C1 segment of cervical spinal cord (tissue), 14 donors: ENCODE measurements at regions not wholly inside any gene's neighbourhood (a gene's known extent, or its start where the extent isn't known, plus 50 kb on each side); places are given as distances from the start of the nearest gene placed in this dataset.

ENCODE experiments used
- DNase-seq, 14 donors: peaks; one replicate each; lab custom pipeline; 2025; lab: John Stamatoyannopoulos, UW

DNA sequence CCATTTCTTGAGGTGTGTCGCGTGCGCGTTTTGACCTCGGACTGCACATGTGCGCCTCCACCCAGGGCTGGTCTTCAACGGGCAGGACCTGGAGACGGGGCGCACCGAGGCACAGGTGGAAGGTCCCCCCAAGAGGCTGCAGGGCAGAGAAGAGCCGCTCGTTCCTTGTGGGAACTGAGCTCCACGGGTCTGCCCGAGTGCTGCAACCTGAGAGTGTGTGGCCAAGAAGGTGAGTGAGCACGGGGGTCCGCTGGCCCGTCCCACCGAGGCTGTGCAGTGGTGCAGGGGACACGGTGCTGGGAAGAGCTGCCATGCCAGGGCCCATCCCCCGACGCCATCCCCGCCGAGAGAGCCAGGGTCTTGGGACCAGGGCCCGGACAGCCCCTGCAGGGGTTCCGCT lies 268.3 kb downstream of the GALR1 start:
- DNase-seq, result no peak

DNA sequence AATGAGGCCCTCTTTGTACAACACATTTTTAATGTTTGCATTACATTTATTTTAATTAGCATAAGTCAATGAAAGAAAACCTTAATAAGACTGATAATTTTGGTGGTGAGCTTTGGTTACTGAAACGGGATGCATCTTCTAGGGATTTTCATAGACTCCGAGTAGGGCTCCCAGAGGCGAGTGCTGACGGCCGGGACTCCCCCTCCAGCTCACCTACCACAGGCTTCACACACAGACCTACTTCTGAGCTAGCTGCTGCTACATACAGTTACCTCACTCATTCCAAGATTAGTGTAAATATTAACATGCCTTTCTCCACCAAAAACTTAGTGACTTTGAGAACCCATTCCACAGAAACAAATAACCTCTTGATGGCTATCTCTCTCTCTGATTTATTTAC lies 271.1 kb downstream of the GALR1 start:
- no peak for DNase-seq

DNA sequence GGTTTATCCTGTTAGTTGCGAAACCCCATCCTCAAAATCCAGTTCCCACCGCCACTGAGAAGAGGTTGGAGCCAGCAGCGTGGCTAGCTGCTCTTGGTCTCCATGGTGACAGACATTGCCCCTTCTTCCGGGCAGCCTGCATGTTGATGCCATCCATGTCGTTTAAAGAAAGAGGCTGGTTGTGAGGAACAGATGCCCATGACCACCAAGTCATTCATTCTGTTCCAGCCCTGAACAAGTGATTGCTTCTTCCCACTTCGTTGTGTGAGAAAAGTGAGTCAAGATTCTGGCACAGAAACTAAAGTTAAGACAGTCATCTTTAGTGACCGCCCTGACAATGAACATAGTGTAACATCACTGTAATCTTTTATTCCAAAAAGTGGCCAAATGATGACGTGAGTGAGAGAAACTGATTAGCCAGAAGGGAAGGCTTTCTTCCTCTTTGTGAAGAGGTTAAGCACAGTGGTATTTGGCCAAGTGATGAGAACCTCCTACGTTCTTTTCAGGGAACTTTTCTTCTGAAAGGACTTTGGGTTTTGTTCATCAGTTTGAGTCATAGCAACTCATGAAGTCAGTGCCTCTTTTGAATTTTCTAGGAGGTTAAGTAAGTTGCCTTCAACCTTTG lies 272.5 kb downstream of the GALR1 start:
- peak in 2 of 14 donors; percentile 5 to 50 for DNase-seq

GRCh38 chr18:77524909-77525308 lies 275.3 kb downstream of the GALR1 start:
- DNase-seq, result no peak

GRCh38 chr18:77526962-77527361 lies 277.3 kb downstream of the GALR1 start:
- DNase-seq, result no peak

DNA sequence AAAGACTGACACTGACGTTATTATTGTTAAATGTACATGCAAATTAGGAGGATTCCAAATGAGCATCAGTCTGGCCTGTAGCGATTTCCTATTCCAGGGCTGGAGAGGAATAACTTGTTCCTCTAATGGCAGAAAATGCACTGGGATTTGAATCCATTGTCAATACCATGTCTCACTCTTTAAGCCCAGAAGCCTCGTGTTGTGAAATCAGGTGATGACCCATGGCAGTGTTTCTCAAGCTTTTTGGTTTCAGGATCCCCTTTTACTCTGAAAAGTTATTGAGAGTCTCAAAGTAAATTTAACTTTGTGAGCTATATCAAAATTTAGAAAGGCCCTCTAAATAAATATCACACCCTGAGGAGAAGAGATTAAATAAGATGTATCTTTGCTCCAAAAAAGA lies 279.2 kb downstream of the GALR1 start:
- peak in 2 of 14 donors; percentile 7 to 8 for DNase-seq

DNA sequence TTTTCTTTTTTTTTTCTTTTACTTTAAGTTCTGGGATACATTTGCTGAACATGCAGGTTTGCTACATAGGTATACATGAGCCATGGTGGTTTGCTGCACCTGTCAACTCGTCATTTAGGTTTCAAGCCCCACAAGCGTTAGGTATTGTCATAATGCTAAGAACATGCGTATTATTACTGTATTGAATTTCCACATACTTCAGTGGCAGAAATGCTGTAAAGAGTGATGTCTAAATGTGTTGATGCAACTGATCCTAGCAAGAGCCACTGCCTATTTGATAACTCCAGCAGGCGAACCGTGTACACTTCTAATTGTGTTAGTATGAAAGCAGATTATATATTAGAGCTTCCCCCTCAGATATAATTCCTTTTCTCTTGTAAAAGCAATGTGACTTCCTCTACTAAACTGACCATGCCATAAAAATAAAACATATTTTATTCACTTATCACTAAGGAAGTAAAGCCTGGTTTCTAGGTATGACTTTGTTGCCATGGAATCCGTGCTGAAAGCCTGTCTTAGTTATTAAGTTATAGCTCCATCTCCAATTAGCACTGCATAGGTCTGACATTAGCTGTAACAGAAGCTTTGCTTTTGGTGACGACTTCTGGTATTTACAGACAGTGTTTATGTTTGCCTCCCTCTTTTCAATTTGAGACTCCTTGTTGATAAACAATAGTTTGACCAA lies 280.0 kb downstream of the GALR1 start:
- no peak for DNase-seq

GRCh38 chr18:77530732-77531131 lies 281.1 kb downstream of the GALR1 start:
- no peak for DNase-seq

DNA sequence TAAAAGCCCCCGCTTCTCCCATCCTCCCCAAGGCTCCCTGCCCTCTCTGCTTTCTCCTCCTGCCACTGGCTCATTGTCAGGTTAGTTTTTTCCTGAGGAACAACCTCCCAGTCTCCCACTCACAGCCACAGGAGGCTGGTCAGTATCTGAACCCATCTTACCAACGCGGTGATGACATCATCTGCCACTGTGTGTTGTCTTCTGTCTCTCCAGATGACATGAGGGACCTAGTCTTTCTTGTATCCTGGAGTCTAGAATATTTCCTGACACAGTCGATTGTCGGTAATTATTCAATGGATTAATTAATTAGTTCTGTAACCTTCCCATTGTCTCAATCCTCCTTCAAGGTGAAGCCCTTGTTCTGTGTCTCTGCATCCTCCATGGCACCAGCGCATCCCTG lies 290.2 kb downstream of the GALR1 start:
- DNase-seq, result no peak

DNA sequence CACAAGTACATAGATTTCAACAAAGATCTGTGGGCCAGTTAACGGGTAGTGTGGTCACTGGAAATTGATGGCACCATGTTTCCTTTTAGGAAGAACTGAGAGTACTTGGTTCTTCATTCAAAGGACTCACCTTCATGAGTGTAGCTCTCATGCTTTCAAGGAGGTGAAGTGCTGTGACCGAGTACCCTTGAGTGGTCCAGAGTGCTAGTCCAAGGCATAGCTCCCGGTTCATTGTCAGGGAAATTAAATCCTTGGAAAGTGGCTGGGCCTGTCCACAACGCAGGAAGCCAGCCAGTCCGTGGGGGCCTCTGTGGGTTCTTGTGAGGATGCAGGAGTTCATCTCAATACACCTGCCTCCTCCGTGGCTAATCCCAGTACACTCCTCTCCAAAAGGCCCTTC lies 295.1 kb downstream of the GALR1 start:
- DNase-seq, result no peak

- DNase-seq, result no peak
These were observed 298.1 kb downstream of the GALR1 start for GRCh38 chr18:77547757-77548156.

DNA sequence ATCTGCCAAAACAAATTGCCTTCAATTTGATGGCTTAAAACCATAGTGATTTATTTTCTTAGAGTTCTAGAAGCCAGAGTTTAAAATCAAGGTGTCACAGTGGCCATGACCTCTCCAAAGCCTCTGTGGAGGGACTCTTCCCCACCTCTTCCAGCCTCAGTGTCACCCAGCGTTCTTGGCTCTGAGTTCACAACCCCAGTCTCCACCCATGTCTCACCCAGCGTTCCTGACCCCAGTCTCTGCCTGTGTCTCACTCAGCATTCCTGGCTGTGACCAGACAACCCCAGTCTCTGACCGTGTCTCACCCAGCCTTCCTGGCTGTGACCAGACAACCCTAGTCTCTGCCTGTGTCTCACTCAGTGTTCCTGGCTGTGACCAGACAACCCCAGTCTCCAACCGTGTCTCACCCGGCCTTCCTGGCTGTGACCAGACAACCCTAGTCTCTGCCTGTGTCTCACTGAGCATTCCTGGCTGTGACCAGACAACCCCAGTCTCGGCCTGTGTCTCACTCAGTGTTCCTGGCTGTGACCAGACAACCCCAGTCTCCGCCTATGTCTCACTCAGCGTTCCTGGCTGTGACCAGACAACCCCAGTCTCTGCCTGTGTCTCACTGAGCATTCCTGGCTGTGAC lies 299.3 kb downstream of the GALR1 start:
- DNase-seq, result no peak

DNA sequence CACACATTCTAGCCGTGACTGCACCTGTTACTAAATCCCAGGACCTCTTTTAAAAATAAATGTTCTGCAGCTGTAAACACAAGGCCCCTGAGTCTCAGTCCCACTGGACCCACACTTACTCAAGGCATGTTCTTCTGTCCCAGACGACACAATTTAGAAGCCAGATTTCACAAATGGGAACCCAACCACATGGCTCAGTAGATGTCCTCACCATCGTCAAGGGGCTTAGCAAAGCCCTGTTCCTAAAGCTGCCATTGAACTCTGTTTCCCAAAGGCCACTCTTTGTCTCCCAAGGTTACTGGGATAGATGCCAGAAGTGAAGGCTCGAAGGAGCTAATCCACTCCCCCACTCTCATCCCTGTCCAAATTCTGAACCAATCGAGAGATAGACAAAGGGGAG lies 301.0 kb downstream of the GALR1 start:
- no peak for DNase-seq

DNA sequence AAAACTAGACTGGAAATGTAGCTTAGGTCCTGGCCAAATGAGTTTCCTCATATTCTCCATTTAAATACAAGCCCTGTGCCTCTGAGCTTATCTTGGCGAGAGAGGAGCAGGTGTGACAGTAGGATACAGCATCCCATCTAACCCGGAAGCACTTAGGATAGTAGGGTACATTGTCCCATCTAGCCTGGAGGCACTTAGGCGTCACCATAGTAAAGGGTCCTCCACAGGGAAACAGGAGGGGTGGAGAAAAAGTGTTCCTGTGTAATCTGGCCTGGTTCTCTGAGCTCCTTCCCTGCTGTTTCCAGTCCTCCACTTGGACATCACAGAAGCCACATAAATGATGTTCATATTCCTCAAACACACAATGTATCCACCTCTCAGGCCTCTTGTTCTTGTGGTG lies 301.4 kb downstream of the GALR1 start:
- DNase-seq, result no peak

GRCh38 chr18:77552945-77553344 lies 303.3 kb downstream of the GALR1 start:
- no peak for DNase-seq

GRCh38 chr18:77554061-77554460 lies 304.4 kb downstream of the GALR1 start:
- no peak for DNase-seq

- DNase-seq, result no peak
These were observed 307.5 kb downstream of the GALR1 start for GRCh38 chr18:77557046-77557587.

DNA sequence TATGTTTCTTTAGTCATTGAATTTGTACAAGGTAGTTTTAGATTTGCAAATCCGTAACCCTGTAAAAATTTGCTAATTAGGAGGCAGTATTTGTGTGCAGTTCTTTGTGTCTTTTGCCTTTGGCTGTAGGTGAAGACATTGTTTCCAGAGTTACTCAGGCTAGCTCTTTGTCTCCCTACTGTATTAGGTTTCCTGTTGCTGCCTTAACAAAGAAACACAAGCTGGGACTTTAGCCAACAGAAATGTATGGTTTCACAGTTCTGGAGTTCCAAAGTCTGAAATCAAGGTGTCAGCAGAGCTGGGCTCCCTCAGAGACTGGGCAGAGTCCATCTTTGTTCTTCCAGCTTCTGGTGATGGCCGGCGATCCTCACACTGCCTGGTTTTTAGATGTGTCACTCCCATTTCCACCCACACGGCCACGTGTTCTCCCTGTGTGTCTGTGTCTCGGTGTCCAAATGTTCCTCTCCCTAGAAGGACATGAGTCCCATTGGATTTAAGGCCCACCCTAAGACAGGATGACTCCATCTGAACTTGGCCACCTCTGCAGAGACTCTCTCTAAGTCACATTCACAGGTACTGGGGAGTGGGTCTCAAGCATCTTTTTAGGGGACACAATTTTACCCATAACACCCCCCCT lies 309.7 kb downstream of the GALR1 start:
- no peak for DNase-seq

DNA sequence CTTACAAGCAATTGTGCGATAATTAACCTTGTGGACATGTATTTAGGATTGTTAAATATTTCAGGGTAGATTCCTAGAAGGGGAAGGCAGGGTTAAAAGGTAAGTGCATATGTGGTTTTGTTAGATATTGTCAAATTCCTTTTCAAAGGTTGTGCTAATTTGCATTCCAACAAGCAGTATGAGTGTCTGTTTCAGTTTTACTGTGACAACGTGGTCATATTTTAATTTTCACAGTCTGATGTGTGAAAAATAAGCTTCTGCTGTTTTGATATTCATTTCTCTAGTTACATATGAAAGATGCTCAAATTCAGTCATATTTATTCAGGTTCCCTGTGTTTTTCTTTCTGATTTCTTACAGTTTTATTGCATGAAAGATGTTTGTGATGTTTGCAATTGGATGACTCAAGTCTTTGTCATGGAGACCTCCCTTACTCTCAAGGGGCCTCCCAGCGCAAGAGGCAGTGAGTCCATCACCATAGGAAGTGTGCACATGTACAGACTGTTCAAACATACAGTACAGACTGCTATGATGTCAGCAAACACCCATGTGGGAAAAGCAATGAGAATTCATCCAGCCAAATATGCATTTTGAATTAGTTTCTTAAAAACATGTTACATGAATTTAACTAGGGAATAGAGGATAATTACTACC lies 310.8 kb downstream of the GALR1 start:
- DNase-seq, result no peak

DNA sequence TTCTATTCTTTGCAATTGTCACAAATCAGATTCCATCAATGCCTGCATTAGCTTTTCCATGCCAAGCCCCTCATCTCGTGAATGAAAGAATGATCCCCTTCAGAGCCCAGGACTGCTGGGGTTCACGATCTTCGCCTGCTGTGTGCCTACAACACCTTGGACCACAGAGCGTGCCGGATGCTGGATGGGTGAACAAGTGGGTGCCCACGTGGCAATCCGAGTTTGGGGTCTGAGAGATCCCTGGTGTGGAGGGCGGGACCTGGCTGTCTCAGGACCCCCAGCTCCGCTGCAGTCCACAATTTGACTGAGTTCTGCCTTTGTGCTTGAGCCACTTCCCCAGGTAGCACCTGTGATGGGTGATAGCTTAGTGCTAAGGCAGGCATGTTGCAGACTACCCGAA lies 317.0 kb downstream of the GALR1 start:
- no peak for DNase-seq

DNA sequence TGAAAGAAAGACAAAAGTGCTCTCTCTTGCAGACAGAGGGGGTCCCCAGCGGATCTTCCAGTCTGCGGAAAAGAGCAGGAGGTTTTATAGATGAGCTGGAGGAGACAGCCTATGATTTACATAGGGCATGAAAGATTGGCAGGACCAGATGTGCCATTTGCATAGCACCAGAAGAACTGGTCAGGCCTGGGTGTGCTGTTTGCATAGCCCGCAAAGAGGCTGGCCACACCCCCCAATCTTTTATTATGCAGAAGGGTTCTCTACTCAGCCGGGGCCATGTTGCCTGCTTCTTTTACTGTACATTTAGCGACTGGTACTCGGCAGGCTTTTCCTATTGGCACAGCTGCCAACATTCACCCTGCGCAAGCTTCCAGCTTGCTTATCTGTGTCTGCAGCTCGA lies 317.6 kb downstream of the GALR1 start:
- DNase-seq, result no peak

GRCh38 chr18:77571743-77572142 lies 322.1 kb downstream of the GALR1 start:
- no peak for DNase-seq
